Loucy (cell line): ENCODE measurements at regions not wholly inside any gene's neighbourhood (a gene's known extent, or its start where the extent isn't known, plus 50 kb on each side); places are given as distances from the start of the nearest gene placed in this dataset.

ENCODE experiments used
- H2AFZ ChIP-seq: fragments of 200-600 bp; sonication (generic); 2 replicates; pipeline ENCODE4 v1.6.0; 2016; ENCODE audit warnings: antibody characterized with exemption, mild to moderate bottlenecking, low read length, moderate library complexity
- H3F3A ChIP-seq: fragments of 200-600 bp; 2 replicates; pipeline ENCODE4 v1.6.0; 2016; ENCODE audit warnings: antibody characterized with exemption, low read depth, mild to moderate bottlenecking
- H3K27me3 ChIP-seq: fragments of 200-600 bp; sonication (generic); 2 replicates; pipeline ENCODE4 v1.6.1; 2014; ENCODE audit warnings: low read length, mild to moderate bottlenecking; ENCODE audit not compliant: insufficient read depth, poor library complexity, severe bottlenecking
- H3K36me3 ChIP-seq: fragments of 200-600 bp; sonication (generic); 2 replicates; pipeline ENCODE4 v1.6.1; 2016; ENCODE audit warnings: low read length; ENCODE audit not compliant: insufficient read depth
- H3K4me1 ChIP-seq: fragments of 200-600 bp; sonication (generic); 2 replicates; pipeline ENCODE4 v1.5.1; 2014; ENCODE audit warnings: low read length, mild to moderate bottlenecking; ENCODE audit not compliant: insufficient read depth, poor library complexity, severe bottlenecking
- H3K4me2 ChIP-seq: fragments of 200-600 bp; sonication (generic); 2 replicates; pipeline ENCODE4 v1.6.0; 2014; ENCODE audit warnings: antibody characterized with exemption, low read length, low read depth, mild to moderate bottlenecking; ENCODE audit not compliant: poor library complexity, severe bottlenecking
- H3K4me3 ChIP-seq: fragments of 200-600 bp; sonication (generic); 2 replicates; pipeline ENCODE4 v1.5.1; 2014; ENCODE audit warnings: low read length, mild to moderate bottlenecking, mixed read lengths; ENCODE audit not compliant: poor library complexity, severe bottlenecking
- H3K79me2 ChIP-seq: fragments of 200-600 bp; sonication (generic); 2 replicates; pipeline ENCODE4 v1.6.1; 2014; ENCODE audit warnings: low read length; ENCODE audit not compliant: insufficient read depth
- H3K9ac ChIP-seq: fragments of 200-600 bp; sonication (generic); 2 replicates; pipeline ENCODE4 v1.6.0; 2014; ENCODE audit warnings: mild to moderate bottlenecking, low read depth, low read length, moderate library complexity; ENCODE audit not compliant: poor library complexity, severe bottlenecking
- H3K9me2 ChIP-seq: fragments of 200-600 bp; sonication (generic); replicated peaks from 2 replicates; pipeline ENCODE4 v1.6.1; 2016; ENCODE audit warnings: low read depth, low read length, mixed read lengths
- H3K9me3 ChIP-seq: fragments of 200-600 bp; sonication (generic); 2 replicates; pipeline ENCODE4 v1.6.1; 2014; ENCODE audit warnings: mild to moderate bottlenecking, antibody characterized with exemption, low read length, low read depth; ENCODE audit not compliant: insufficient read depth
- H4K20me1 ChIP-seq: fragments of 200-600 bp; sonication (generic); 2 replicates; pipeline ENCODE4 v1.6.0; 2014; ENCODE audit warnings: antibody characterized with exemption, low read length, mild to moderate bottlenecking; ENCODE audit not compliant: insufficient read depth, poor library complexity, severe bottlenecking
- CTCF ChIP-seq: fragments of 200-600 bp; sonication (generic); conservative IDR thresholded peaks from 2 replicates; pipeline ENCODE4 v1.5.1; 2014; ENCODE audit warnings: mild to moderate bottlenecking, antibody characterized with exemption, low read length
- EZH2phosphoT487 ChIP-seq: fragments of 200-600 bp; IDR thresholded peaks from 2 replicates; pipeline ENCODE4 v1.6.1; 2018; ENCODE audit warnings: antibody characterized with exemption, mild to moderate bottlenecking, moderate library complexity, borderline replicate concordance

GRCh38 chr9:18046068-18046467 lies 427.9 kb upstream of the ADAMTSL1 start:
- no peak for TF ChIP-seq EZH2phosphoT487
- no peak for TF ChIP-seq CTCF
- no peak overlapping the region for H2AFZ ChIP-seq
- H3K4me2 ChIP-seq: no peak overlapping the region
- H3K79me2 ChIP-seq: no peaks in the 10 kb centered on the region
- H3K27me3 ChIP-seq: no peaks in the 10 kb centered on the region
- no peak overlapping the region for H3K9ac ChIP-seq
- H3K4me3 ChIP-seq: no peak overlapping the region
- no peaks in the 10 kb centered on the region for H3K9me3 ChIP-seq
- H4K20me1 ChIP-seq: no peaks in the 10 kb centered on the region
- no peaks in the 10 kb centered on the region for H3K9me2 ChIP-seq
- no peaks in the 10 kb centered on the region for H3F3A ChIP-seq
- no peaks in the 10 kb centered on the region for H3K36me3 ChIP-seq
- no peaks in the 10 kb centered on the region for H3K4me1 ChIP-seq

- Histone ChIP-seq H3K9me3 (no peaks in the 10 kb centered on the region), H3K4me1 (peaks cover 19% of the 10 kb centered on the region), H3K27me3 (no peaks in the 10 kb centered on the region), H3K4me2 (no peak overlapping the region), H3K9me2 (no peaks in the 10 kb centered on the region), H3K36me3 (no peaks in the 10 kb centered on the region), H4K20me1 (no peaks in the 10 kb centered on the region), H2AFZ (no peak overlapping the region), H3K4me3 (no peak overlapping the region), H3K9ac (no peak overlapping the region), H3K79me2 (no peaks in the 10 kb centered on the region), H3F3A (no peaks in the 10 kb centered on the region)
- TF ChIP-seq CTCF (no peak), EZH2phosphoT487 (no peak)
Observed at GRCh38 chr9:18051638-18052037, 422.3 kb upstream of the ADAMTSL1 start.

- Histone ChIP-seq H3K9me3 (no peaks in the 10 kb centered on the region), H4K20me1 (no peaks in the 10 kb centered on the region), H3K4me3 (no peak overlapping the region), H3K4me1 (peaks cover 22% of the 10 kb centered on the region), H2AFZ (no peak overlapping the region), H3K9me2 (no peaks in the 10 kb centered on the region), H3K36me3 (no peaks in the 10 kb centered on the region), H3K27me3 (no peaks in the 10 kb centered on the region), H3K79me2 (no peaks in the 10 kb centered on the region), H3K4me2 (no peak overlapping the region), H3F3A (no peaks in the 10 kb centered on the region), H3K9ac (no peak overlapping the region)
- no peak for TF ChIP-seq CTCF
- TF ChIP-seq EZH2phosphoT487: no peak
Observed at GRCh38 chr9:18052060-18052459, 421.9 kb upstream of the ADAMTSL1 start.
